Right lobe of liver (tissue), 6 donors: ENCODE measurements at regions not wholly inside any gene's neighbourhood (a gene's known extent, or its start where the extent isn't known, plus 50 kb on each side); places are given as distances from the start of the nearest gene placed in this dataset.

ENCODE experiments used
- ATAC-seq, 4 donors: fragments of 200-7000 bp; cut with Tn5 transposase; one replicate each; pipeline ENCODE4 v1.9.1; 2020; ENCODE audit warnings: mild to moderate bottlenecking in 4 of 4, moderate library complexity in 4 of 4
- DNase-seq, 3 donors: peaks; one replicate each; pipeline ENCODE4 v3.0.0-alpha.2; 2020
- H3K27ac ChIP-seq, 3 donors: fragments of 200-600 bp; one replicate each; pipeline ENCODE4 v1.8.0; 2022
- H3K27me3 ChIP-seq, 2 donors: fragments of 200-600 bp; one replicate each; pipeline ENCODE4 v1.8.0; 2022
- H3K36me3 ChIP-seq, 4 donors: fragments of 200-600 bp; sonication (generic) in 1 of 4; one replicate each; pipeline versions ENCODE4 v1.5.1 to v1.8.0; 2017 to 2022; ENCODE audit warnings: control low read depth in 1 of 4
- H3K4me1 ChIP-seq, 4 donors: fragments of 200-600 bp; sonication (generic) in 1 of 4; one replicate each; pipeline versions ENCODE4 v1.5.1 to v1.8.0; 2017 to 2022; ENCODE audit warnings: control low read depth in 1 of 4
- H3K4me3 ChIP-seq, 3 donors: fragments of 200-600 bp; one replicate each; pipeline ENCODE4 v1.8.0; 2022
- H3K9me3 ChIP-seq, 4 donors: fragments of 200-600 bp; sonication (generic) in 1 of 4; one replicate each; pipeline versions ENCODE4 v1.5.1 to v1.8.0; 2017 to 2022; ENCODE audit warnings: control low read depth in 1 of 4
- POLR2A ChIP-seq: fragments of 450-650 bp; IDR thresholded peaks from one replicate; pipeline ENCODE4 v1.6.1; 2017; ENCODE audit warnings: antibody characterized with exemption, mild to moderate bottlenecking
- WGBS: methylation state at CpG from one replicate; pipeline ENCODE4 v1.1.6; 2018; ENCODE audit warnings: low coverage, low lambda C conversion rate; ENCODE audit not compliant: insufficient coverage; ENCODE audit errors: missing lambda C conversion rate; 5-methylcytosine and 5-hydroxymethylcytosine counted together
- intact Hi-C, 2 donors: fragments of 100-400 bp; cut with DNase I; formaldehyde crosslinking; loops; one replicate each; pipeline versions ENCODE4 v1.11.2 to v1.14.1; 2022
- TF ChIP-seq, protein P1 (sequence below), 4 donors: fragments of 200-600 bp in 3 of 4; fragments of 450-650 bp in 1 of 4; IDR thresholded peaks; one replicate each; pipeline versions ENCODE4 v1.5.1 to v1.8.0; 2016 to 2022; ENCODE audit warnings: antibody characterized with exemption in 4 of 4, mild to moderate bottlenecking in 2 of 4
- donor health status: DM: no; HTN: yes; CAD: no.
- donor health status: DM: no; HTN: no; CAD: no.
- donor health status: DM: no; HTN: no; CAD: no.
- donor health status: DM: no; HTN: yes; CAD: no.
- donor health status: DM: no; HTN: yes; CAD: no.

DNA sequence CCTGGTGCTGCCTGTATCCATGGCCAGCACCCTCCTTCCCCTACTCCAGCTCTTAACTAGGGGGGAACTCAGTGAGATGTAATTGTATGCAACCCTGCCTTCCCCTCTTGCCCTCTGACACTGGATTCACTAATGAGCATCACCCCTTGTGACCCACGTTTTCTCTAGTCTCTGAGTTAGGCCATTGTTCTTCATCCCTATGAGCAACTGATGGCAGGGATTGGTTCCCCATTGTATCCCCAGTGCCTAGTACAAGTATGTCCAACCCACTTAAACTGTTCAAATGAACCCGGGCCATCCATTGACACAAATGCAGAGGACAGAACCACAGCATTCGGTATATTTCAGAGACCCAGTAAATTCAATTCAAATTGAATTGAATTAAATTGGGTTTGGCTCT, 77.6 kb upstream of the ASTN2 start:
- WGBS, result 82% methylated on average over 3 of the region's 3 CpGs
- intact Hi-C loops, result no loop called here
- Histone ChIP-seq H3K9me3 (no peaks in the 10 kb centered on the region), H3K4me1 (peaks cover 0 to 53% (median 24%) of the 10 kb centered on the region in 4 donors), H3K27ac (peak overlapping the region; percentile 24 to 86 (median 79)), H3K36me3 (no peaks in the 10 kb centered on the region), H3K27me3 (no peaks in the 10 kb centered on the region), H3K4me3 (no peak overlapping the region)
- DNase-seq (no peak), ATAC-seq (no peak)
- TF ChIP-seq, protein P1, sequence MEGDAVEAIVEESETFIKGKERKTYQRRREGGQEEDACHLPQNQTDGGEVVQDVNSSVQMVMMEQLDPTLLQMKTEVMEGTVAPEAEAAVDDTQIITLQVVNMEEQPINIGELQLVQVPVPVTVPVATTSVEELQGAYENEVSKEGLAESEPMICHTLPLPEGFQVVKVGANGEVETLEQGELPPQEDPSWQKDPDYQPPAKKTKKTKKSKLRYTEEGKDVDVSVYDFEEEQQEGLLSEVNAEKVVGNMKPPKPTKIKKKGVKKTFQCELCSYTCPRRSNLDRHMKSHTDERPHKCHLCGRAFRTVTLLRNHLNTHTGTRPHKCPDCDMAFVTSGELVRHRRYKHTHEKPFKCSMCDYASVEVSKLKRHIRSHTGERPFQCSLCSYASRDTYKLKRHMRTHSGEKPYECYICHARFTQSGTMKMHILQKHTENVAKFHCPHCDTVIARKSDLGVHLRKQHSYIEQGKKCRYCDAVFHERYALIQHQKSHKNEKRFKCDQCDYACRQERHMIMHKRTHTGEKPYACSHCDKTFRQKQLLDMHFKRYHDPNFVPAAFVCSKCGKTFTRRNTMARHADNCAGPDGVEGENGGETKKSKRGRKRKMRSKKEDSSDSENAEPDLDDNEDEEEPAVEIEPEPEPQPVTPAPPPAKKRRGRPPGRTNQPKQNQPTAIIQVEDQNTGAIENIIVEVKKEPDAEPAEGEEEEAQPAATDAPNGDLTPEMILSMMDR (IDR thresholded peaks at IDR 0.05), result no peak

DNA sequence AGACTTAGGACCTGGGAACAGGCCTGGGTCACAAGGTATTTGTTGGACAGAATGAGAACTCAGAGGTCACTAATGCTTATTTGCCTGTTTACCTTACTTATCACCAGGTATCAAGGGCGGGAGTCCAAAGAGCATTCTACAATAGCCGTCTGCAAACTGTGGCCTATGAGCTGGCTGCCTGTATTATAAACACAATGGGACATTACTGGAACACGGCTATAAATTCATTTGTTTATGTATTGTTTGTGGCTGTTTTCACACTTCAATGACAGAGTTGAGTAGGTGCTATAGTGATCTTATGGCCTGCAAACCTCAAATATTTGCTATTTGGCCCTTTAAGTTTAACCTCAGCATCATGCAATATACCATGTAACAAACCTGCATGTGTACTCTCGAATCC, 76.6 kb upstream of the ASTN2 start:
- Histone ChIP-seq H3K4me3 (no peak overlapping the region), H3K9me3 (no peaks in the 10 kb centered on the region), H3K4me1 (peaks cover 0 to 56% (median 24%) of the 10 kb centered on the region in 4 donors), H3K36me3 (no peaks in the 10 kb centered on the region), H3K27ac (peak overlapping the region; percentile 24 to 86 (median 81)), H3K27me3 (no peaks in the 10 kb centered on the region)
- ATAC-seq (peak; percentile 63 to 83 (median 79)), DNase-seq (peak; percentile 53 to 90 (median 72))
- TF ChIP-seq POLR2A, result no peak
- TF ChIP-seq, protein P1 (IDR thresholded peaks at IDR 0.05), result no peak
- 19% methylated on average over 4 of the region's 4 CpGs for WGBS
- intact Hi-C loops, result no loop called here

DNA sequence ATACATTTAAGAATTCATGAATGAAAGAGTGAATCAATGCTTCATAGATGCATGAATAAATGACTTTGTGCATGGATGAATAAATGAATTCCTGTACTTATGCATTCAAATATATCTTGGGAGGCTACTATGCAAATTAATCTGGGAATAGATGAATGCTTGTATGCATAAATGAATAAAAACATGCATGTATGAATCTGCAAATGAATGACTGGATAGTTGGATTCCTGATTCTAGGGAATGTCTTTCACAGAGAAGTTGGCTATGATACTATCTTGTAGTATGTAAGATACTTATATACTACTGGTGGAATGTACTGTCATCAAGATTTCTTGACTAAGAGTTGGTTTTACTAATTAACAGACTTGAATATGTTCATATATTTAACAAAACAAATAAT, 75.3 kb upstream of the ASTN2 start:
- Histone ChIP-seq H3K27ac (peak overlapping the region; percentile 26 to 86 (median 81)), H3K9me3 (no peaks in the 10 kb centered on the region), H3K27me3 (no peaks in the 10 kb centered on the region), H3K4me1 (peaks cover 0 to 53% (median 22%) of the 10 kb centered on the region in 4 donors), H3K4me3 (no peak overlapping the region), H3K36me3 (no peaks in the 10 kb centered on the region)
- intact Hi-C loops, result no loop called here
- TF ChIP-seq, protein P1 (IDR thresholded peaks at IDR 0.05), result no peak
- TF ChIP-seq POLR2A, result no peak
- ATAC-seq (no peak), DNase-seq (no peak)

DNA sequence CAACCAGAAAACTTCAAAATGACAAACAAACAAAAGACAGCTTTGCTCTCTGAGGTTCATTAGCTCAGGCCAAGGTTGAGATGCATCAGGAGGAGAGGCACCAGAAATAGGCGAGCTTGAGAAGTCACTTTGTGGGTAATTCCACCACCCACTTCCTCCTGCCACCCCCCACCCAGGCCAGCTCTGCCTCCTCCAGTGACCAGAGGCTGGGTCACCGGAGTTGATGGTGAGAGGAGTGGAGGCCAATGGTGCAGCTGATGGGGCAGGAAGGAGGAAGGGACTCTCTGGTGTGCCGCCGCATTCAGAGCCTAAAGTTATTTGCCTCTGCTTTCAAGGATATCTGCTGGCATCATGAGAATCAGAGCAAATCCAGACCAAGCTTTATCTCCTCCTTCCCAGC, 73.8 kb upstream of the ASTN2 start:
- H3K27ac ChIP-seq, result peak overlapping the region in 2 of 3 donors; percentile 71 to 86
- H3K9me3 ChIP-seq, result no peaks in the 10 kb centered on the region
- peaks cover 0 to 49% (median 21%) of the 10 kb centered on the region in 4 donors for H3K4me1 ChIP-seq
- H3K27me3 ChIP-seq, result no peaks in the 10 kb centered on the region
- H3K4me3 ChIP-seq, result no peak overlapping the region
- no peaks in the 10 kb centered on the region for H3K36me3 ChIP-seq
- 93% methylated on average over 2 of the region's 4 CpGs for WGBS
- intact Hi-C loops, result no loop called here
- no peak for DNase-seq
- TF ChIP-seq POLR2A, result no peak
- TF ChIP-seq, protein P1 (IDR thresholded peaks at IDR 0.05), result no peak
- no peak for ATAC-seq
